ENCODE measurements at regions not wholly inside any gene's neighbourhood (a gene's known extent, or its start where the extent isn't known, plus 50 kb on each side); places are given as distances from the start of the nearest gene placed in this dataset.

DNA sequence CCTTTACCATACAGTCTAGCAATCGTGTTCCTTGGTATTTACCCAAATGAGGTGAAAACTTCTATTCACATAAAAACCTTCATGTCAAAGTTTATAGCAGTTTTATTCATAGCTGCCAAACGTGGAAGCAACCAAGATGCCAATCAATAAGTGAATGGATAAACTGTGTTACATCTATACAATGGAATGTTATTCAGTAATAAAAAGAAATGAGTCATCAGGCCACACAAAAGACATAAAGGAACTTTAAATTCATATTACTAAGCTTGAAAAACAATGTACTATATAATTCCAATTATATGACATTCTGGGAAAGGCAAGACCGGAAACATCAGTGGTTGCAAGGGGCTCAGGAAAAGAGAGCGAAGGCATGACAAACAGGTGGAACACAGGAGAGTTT lies 679.9 kb downstream of the ISL1 start:
- Histone ChIP-seq H3K27ac (ENCODE audit: low read depth, low read length) (no peak overlapping the region), H2AFZ (ENCODE audit: low read depth, low read length) (no peak overlapping the region), H3K79me2 (ENCODE audit: insufficient read depth, low read length) (no peaks in the 10 kb centered on the region), H3K4me3 (ENCODE audit: insufficient read depth, low read depth, low read length) (no peak overlapping the region), H3K36me3 (ENCODE audit: insufficient read depth, low read length) (no peaks in the 10 kb centered on the region), H3K4me1 (ENCODE audit: insufficient read depth, low read length) (no peaks in the 10 kb centered on the region), H3K9ac (ENCODE audit: low read length) (no peak overlapping the region), H3K4me2 (ENCODE audit: low read length) (no peak overlapping the region), H4K20me1 (ENCODE audit: insufficient read depth, low read length) (no peaks in the 10 kb centered on the region), H3K9me3 (ENCODE audit: insufficient read depth, low read depth, low read length) (no peaks in the 10 kb centered on the region), H3K27me3 (ENCODE audit: insufficient read depth, low read length) (no peaks in the 10 kb centered on the region)
- no peak for FAIRE-seq
- Mint-ChIP-seq H3K4me1 (ENCODE audit: low read depth, unreplicated experiment) (peaks cover 7% of the 10 kb centered on the region), H3K4me3 (ENCODE audit: unreplicated experiment) (no peak overlapping the region), H3K27ac (ENCODE audit: unreplicated experiment) (no peak overlapping the region), H3K36me3 (ENCODE audit: low read depth, unreplicated experiment) (no peaks in the 10 kb centered on the region), H3K27me3 (ENCODE audit: low read depth, unreplicated experiment) (no peaks in the 10 kb centered on the region), H3K9me3 (ENCODE audit: unreplicated experiment) (no peaks in the 10 kb centered on the region)
- TF ChIP-seq, protein P1, sequence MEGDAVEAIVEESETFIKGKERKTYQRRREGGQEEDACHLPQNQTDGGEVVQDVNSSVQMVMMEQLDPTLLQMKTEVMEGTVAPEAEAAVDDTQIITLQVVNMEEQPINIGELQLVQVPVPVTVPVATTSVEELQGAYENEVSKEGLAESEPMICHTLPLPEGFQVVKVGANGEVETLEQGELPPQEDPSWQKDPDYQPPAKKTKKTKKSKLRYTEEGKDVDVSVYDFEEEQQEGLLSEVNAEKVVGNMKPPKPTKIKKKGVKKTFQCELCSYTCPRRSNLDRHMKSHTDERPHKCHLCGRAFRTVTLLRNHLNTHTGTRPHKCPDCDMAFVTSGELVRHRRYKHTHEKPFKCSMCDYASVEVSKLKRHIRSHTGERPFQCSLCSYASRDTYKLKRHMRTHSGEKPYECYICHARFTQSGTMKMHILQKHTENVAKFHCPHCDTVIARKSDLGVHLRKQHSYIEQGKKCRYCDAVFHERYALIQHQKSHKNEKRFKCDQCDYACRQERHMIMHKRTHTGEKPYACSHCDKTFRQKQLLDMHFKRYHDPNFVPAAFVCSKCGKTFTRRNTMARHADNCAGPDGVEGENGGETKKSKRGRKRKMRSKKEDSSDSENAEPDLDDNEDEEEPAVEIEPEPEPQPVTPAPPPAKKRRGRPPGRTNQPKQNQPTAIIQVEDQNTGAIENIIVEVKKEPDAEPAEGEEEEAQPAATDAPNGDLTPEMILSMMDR (IDR thresholded peaks at IDR 0.05; ENCODE audit: insufficient read depth, low read depth, low read length), result no peak
- no peak for TF ChIP-seq EZH2 (IDR thresholded peaks at IDR 0.05; ENCODE audit: insufficient read depth, low read length)
- no peak for DNase-seq (ENCODE audit: low read depth)

DNA sequence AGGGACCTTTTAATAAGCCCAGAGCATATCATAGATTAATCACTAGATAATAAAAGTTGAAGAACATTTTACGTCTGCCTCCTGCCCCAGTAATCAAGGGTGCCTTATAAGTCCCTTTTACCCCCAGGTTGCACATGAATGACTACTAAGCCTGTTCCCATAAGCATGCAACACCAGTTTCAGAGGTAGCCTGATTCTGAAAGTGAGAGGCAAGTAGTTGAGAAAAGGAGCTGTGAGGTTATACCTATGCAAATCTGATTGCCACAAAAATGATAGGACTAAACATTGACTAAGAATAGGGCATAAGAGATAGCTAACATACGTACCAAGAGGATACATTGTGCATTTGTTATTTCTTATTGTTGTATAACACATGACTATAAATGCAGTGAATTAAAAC lies 681.9 kb downstream of the ISL1 start:
- Histone ChIP-seq H3K9me3 (ENCODE audit: insufficient read depth, low read depth, low read length) (no peaks in the 10 kb centered on the region), H4K20me1 (ENCODE audit: insufficient read depth, low read length) (no peaks in the 10 kb centered on the region), H3K4me1 (ENCODE audit: insufficient read depth, low read length) (no peaks in the 10 kb centered on the region), H3K79me2 (ENCODE audit: insufficient read depth, low read length) (no peaks in the 10 kb centered on the region), H2AFZ (ENCODE audit: low read depth, low read length) (no peak overlapping the region), H3K4me2 (ENCODE audit: low read length) (no peak overlapping the region), H3K4me3 (ENCODE audit: insufficient read depth, low read depth, low read length) (no peak overlapping the region), H3K36me3 (ENCODE audit: insufficient read depth, low read length) (no peaks in the 10 kb centered on the region), H3K9ac (ENCODE audit: low read length) (no peak overlapping the region), H3K27ac (ENCODE audit: low read depth, low read length) (no peak overlapping the region), H3K27me3 (ENCODE audit: insufficient read depth, low read length) (no peaks in the 10 kb centered on the region)
- peaks cover 7% of the 10 kb centered on the region for H3K4me1 Mint-ChIP-seq (ENCODE audit: low read depth, unreplicated experiment)
- no peaks in the 10 kb centered on the region for H3K27me3 Mint-ChIP-seq (ENCODE audit: low read depth, unreplicated experiment)
- H3K9me3 Mint-ChIP-seq (ENCODE audit: unreplicated experiment), result no peaks in the 10 kb centered on the region
- TF ChIP-seq, protein P1 (IDR thresholded peaks at IDR 0.05; ENCODE audit: insufficient read depth, low read depth, low read length), result no peak
- TF ChIP-seq EZH2 (IDR thresholded peaks at IDR 0.05; ENCODE audit: insufficient read depth, low read length), result no peak
- H3K4me3 Mint-ChIP-seq (ENCODE audit: unreplicated experiment), result no peak overlapping the region
- H3K36me3 Mint-ChIP-seq (ENCODE audit: low read depth, unreplicated experiment), result no peaks in the 10 kb centered on the region
- H3K27ac Mint-ChIP-seq (ENCODE audit: unreplicated experiment), result no peak overlapping the region
- FAIRE-seq (no peak), DNase-seq (ENCODE audit: low read depth) (no peak)

DNA sequence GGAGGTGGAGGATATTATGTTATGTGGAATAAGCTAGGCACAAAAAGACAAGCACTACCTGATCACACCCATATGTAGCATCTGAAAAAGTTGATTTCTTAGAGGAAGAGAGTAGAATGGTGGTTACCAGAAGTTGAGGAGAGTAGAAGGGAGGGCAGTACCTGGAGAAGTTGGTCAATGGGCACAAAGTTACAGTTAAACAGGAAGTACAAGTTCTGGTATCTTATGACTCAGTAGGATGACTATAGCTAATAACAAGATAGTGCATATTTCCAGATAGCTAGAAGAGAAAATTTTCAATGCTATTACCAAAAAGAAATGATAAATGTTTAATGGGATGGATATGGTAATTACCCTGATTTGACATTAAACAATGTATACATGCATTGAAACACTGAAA lies 686.7 kb downstream of the ISL1 start:
- H3K4me1 ChIP-seq (ENCODE audit: insufficient read depth, low read length), result no peaks in the 10 kb centered on the region
- no peak overlapping the region for H2AFZ ChIP-seq (ENCODE audit: low read depth, low read length)
- no peak overlapping the region for H3K4me3 ChIP-seq (ENCODE audit: insufficient read depth, low read depth, low read length)
- no peak overlapping the region for H3K4me2 ChIP-seq (ENCODE audit: low read length)
- no peak overlapping the region for H3K27ac ChIP-seq (ENCODE audit: low read depth, low read length)
- no peaks in the 10 kb centered on the region for H3K27me3 ChIP-seq (ENCODE audit: insufficient read depth, low read length)
- no peaks in the 10 kb centered on the region for H3K9me3 ChIP-seq (ENCODE audit: insufficient read depth, low read depth, low read length)
- H3K4me3 Mint-ChIP-seq (ENCODE audit: unreplicated experiment), result no peak overlapping the region
- TF ChIP-seq, protein P1 (IDR thresholded peaks at IDR 0.05; ENCODE audit: insufficient read depth, low read depth, low read length), result no peak
- no peak for TF ChIP-seq EZH2 (IDR thresholded peaks at IDR 0.05; ENCODE audit: insufficient read depth, low read length)
- no peak overlapping the region for H3K27ac Mint-ChIP-seq (ENCODE audit: unreplicated experiment)
- H4K20me1 ChIP-seq (ENCODE audit: insufficient read depth, low read length), result no peaks in the 10 kb centered on the region
- H3K79me2 ChIP-seq (ENCODE audit: insufficient read depth, low read length), result no peaks in the 10 kb centered on the region
- no peak for DNase-seq (ENCODE audit: low read depth)
- no peaks in the 10 kb centered on the region for H3K36me3 ChIP-seq (ENCODE audit: insufficient read depth, low read length)
- H3K27me3 Mint-ChIP-seq (ENCODE audit: low read depth, unreplicated experiment), result no peaks in the 10 kb centered on the region
- H3K36me3 Mint-ChIP-seq (ENCODE audit: low read depth, unreplicated experiment), result no peaks in the 10 kb centered on the region
- no peak overlapping the region for H3K9ac ChIP-seq (ENCODE audit: low read length)
- no peak for FAIRE-seq
- no peaks in the 10 kb centered on the region for H3K4me1 Mint-ChIP-seq (ENCODE audit: low read depth, unreplicated experiment)
- no peaks in the 10 kb centered on the region for H3K9me3 Mint-ChIP-seq (ENCODE audit: unreplicated experiment)

All from astrocyte (in vitro differentiated cells and primary cell).